SH-SY5Y (cell line): ENCODE measurements at regions not wholly inside any gene's neighbourhood (a gene's known extent, or its start where the extent isn't known, plus 50 kb on each side); places are given as distances from the start of the nearest gene placed in this dataset.

Source experiments
- GATA2 ChIP-seq: IDR thresholded peaks from 2 replicates; pipeline ENCODE4 v1.6.1; 2011; ENCODE audit warnings: mild to moderate bottlenecking, low read depth, low read length
- GATA3 ChIP-seq: IDR thresholded peaks from 2 replicates; pipeline ENCODE4 v1.6.1; 2011; ENCODE audit warnings: low read depth, mild to moderate bottlenecking, low read length, moderate library complexity

DNA sequence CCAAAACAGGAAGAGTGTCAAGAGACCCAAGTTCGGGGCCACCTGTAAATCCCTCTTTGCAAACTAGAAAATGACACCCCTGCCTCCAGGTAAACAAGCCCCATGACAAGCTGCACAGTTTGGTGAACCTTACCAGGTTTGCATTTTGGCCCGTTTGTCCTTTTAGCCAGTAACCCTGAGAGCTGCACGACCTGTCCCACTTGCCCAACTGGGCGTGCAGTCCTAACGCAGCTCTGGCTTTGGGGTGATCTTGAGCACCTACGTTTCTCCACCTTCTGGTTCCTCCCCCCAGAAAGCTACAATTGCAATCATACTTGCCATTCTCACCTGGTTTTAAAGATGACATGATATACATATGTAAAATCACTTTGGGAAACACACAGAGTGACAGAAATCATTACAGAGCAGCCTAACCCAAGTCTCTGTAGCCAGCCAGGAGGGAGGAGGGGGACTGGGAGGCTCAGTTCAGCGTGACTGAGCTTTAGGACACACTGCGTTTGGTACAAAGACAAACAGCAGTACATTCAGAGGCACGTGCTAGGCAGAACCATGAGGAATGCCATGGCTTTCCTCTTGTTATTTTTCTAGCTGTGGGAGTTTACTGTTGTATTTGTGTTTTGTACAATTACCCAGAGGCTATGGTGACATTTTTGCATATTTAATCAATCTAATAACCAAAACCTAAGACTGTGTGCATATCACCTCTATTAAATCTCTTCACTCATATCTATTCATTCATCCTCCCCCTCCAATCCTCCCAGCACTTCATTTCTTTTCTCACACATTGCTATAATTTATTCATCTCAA, 304.0 kb downstream of the IRS1 start:
- TF ChIP-seq GATA2 (no peak), GATA3 (no peak)
